ENCODE measurements at regions not wholly inside any gene's neighbourhood (a gene's known extent, or its start where the extent isn't known, plus 50 kb on each side); places are given as distances from the start of the nearest gene placed in this dataset.

DNA sequence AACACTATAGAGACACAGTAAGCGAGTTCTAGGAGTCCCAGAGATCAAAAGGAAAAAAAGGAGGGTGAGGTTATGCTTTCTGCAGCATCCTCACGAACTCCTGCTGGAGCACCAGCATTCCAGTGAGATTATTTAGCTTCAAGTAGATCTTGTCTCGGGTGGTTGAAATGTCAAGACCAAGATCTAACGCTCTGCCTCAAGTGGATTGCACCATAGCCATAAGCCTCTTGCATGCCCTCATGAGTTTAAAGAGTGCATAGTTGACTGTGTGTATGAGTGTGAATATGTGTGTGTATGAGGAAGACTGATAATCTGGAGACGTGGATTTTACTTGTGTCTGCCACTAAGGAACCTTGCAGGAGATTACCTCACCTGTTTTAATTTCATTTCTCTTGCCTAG is 335.3 kb upstream of the ADAMTSL1 start:
- TF ChIP-seq, protein P1, sequence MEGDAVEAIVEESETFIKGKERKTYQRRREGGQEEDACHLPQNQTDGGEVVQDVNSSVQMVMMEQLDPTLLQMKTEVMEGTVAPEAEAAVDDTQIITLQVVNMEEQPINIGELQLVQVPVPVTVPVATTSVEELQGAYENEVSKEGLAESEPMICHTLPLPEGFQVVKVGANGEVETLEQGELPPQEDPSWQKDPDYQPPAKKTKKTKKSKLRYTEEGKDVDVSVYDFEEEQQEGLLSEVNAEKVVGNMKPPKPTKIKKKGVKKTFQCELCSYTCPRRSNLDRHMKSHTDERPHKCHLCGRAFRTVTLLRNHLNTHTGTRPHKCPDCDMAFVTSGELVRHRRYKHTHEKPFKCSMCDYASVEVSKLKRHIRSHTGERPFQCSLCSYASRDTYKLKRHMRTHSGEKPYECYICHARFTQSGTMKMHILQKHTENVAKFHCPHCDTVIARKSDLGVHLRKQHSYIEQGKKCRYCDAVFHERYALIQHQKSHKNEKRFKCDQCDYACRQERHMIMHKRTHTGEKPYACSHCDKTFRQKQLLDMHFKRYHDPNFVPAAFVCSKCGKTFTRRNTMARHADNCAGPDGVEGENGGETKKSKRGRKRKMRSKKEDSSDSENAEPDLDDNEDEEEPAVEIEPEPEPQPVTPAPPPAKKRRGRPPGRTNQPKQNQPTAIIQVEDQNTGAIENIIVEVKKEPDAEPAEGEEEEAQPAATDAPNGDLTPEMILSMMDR (IDR thresholded peaks at IDR 0.05): no peak
- TF ChIP-seq POLR2A (IDR thresholded peaks at IDR 0.05): no peak
